ENCODE measurements at regions not wholly inside any gene's neighbourhood (a gene's known extent, or its start where the extent isn't known, plus 50 kb on each side); places are given as distances from the start of the nearest gene placed in this dataset.

- DNase-seq (ENCODE audit: low read depth, low spot score), result no peak
- H3K4me3 ChIP-seq (ENCODE audit: low read depth, low read length), result no peak overlapping the region
- in situ Hi-C loops (cut with HindIII; ENCODE audit: low sequenced_read_pairs), result no loop called here
- TF ChIP-seq, protein P1, sequence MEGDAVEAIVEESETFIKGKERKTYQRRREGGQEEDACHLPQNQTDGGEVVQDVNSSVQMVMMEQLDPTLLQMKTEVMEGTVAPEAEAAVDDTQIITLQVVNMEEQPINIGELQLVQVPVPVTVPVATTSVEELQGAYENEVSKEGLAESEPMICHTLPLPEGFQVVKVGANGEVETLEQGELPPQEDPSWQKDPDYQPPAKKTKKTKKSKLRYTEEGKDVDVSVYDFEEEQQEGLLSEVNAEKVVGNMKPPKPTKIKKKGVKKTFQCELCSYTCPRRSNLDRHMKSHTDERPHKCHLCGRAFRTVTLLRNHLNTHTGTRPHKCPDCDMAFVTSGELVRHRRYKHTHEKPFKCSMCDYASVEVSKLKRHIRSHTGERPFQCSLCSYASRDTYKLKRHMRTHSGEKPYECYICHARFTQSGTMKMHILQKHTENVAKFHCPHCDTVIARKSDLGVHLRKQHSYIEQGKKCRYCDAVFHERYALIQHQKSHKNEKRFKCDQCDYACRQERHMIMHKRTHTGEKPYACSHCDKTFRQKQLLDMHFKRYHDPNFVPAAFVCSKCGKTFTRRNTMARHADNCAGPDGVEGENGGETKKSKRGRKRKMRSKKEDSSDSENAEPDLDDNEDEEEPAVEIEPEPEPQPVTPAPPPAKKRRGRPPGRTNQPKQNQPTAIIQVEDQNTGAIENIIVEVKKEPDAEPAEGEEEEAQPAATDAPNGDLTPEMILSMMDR (IDR thresholded peaks at IDR 0.05; ENCODE audit: low read depth, low read length), result no peak
Measured at GRCh38 chr10:31081937-31082840, 50.5 kb upstream of the ZNF438 start.

GRCh38 chr10:31083765-31084184 is 52.1 kb upstream of the ZNF438 start:
- TF ChIP-seq, protein P1 (IDR thresholded peaks at IDR 0.05; ENCODE audit: low read depth, low read length), result peak; percentile 51
- peak; percentile 36 for DNase-seq (ENCODE audit: low read depth, low spot score)
- in situ Hi-C loops (cut with HindIII; ENCODE audit: low sequenced_read_pairs), result no loop called here

DNA sequence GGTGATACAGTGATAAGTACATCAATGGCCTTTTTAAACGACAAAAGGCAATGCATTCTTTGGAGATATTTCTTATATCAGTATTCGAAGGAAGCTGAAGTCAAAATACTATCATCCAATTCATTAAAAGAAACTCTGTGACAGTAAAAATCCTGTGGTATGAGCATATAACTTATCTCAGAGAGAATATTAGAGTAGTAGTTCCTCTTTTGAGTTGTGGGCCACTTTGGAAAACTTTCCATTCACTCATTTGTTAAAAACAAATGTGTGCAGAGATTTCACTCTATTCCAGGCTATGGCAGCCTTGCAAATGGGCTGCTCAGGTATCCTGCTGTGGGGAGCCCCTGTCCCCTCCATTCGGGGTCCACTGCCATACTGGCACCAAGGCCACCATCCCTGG is 55.3 kb upstream of the ZNF438 start:
- DNase-seq (ENCODE audit: low read depth, low spot score), result no peak
- TF ChIP-seq, protein P1 (IDR thresholded peaks at IDR 0.05; ENCODE audit: low read depth, low read length), result no peak
- no peak overlapping the region for H3K4me3 ChIP-seq (ENCODE audit: low read depth, low read length)
- in situ Hi-C loops (cut with HindIII; ENCODE audit: low sequenced_read_pairs), result no loop called here

More at GRCh38 chr10:31083765-31084184, 52.1 kb upstream of the ZNF438 start:
- H3K4me3 ChIP-seq (ENCODE audit: low read depth, low read length), result no peak overlapping the region

GRCh38 chr10:31087851-31088250 is 56.2 kb upstream of the ZNF438 start:
- in situ Hi-C loops (cut with HindIII; ENCODE audit: low sequenced_read_pairs), result no loop called here
- TF ChIP-seq, protein P1 (IDR thresholded peaks at IDR 0.05; ENCODE audit: low read depth, low read length), result no peak
- no peak for DNase-seq (ENCODE audit: low read depth, low spot score)
- H3K4me3 ChIP-seq (ENCODE audit: low read depth, low read length), result no peak overlapping the region

GRCh38 chr10:31090894-31091607 is 59.4 kb upstream of the ZNF438 start:
- TF ChIP-seq, protein P1 (IDR thresholded peaks at IDR 0.05; ENCODE audit: low read depth, low read length), result no peak
- no peak for DNase-seq (ENCODE audit: low read depth, low spot score)
- in situ Hi-C loops (cut with HindIII; ENCODE audit: low sequenced_read_pairs), result no loop called here
- no peak overlapping the region for H3K4me3 ChIP-seq (ENCODE audit: low read depth, low read length)

- TF ChIP-seq, protein P1 (IDR thresholded peaks at IDR 0.05; ENCODE audit: low read depth, low read length), result no peak
- in situ Hi-C loops (cut with HindIII; ENCODE audit: low sequenced_read_pairs), result no loop called here
Measured at GRCh38 chr10:31095677-31096560, 64.3 kb upstream of the ZNF438 start.

More at GRCh38 chr10:31095677-31096560, 64.3 kb upstream of the ZNF438 start:
- DNase-seq (ENCODE audit: low read depth, low spot score), result no peak
- H3K4me3 ChIP-seq (ENCODE audit: low read depth, low read length), result no peak overlapping the region

All from astrocyte of the spinal cord (primary cell).